ENCODE measurements at regions not wholly inside any gene's neighbourhood (a gene's known extent, or its start where the extent isn't known, plus 50 kb on each side); places are given as distances from the start of the nearest gene placed in this dataset.

DNA sequence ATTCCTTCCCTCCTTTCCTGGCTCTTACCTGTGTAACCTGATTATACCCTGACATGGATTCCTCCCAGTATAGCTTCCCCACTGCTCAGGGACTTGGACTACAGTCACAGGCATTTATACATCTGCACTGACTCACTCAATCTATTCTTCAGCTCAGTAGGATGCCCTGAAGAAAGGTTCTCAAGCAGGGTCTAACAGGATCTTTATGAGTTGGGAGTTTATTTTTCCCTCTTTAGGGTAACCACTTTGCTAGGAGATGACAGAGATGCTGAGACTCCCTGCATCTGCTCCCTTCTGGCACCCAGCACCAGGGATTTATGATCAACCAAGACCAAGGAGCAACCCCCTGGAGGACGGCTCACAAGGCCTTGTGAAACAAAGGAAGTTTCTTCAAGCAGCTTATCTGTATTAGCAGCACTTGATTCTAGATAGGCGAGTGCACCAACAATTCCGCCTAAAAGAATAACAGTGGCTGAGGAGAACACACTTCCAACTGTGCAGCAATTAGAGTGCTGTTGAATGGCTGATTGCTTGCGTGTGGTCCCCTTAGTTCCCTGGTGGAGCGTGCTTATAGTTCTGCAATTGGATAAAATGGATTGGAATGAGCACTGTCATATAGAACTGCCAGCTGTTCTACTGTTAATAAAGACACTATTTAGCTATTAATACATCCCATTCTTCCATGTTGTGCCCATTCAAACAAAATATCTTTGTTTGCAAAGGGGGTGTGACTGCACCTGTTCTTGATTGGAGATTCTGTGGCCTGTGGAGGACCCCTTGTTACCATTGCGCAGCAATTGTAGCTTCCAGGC, 482.6 kb downstream of the ZNF608 start:
- Histone ChIP-seq H3K27ac (ENCODE audit: low read depth, low read length) (no peak overlapping the region), H2BK5ac (ENCODE audit: low read depth, low read length) (peak overlapping the region; percentile 28; the same call in 1 of the 2 replicates), H2AFZ (ENCODE audit: low read length) (no peak overlapping the region), H2BK15ac (ENCODE audit: low read length) (no peak overlapping the region), H3K23ac (ENCODE audit: insufficient read length) (no peak overlapping the region), H2BK120ac (replicated peaks; ENCODE audit: low read depth, low read length) (no peak overlapping the region), H3K4ac (replicated peaks; ENCODE audit: insufficient read length, low read depth, low read length) (no peak overlapping the region), H3K4me3 (ENCODE audit: extremely low read depth in 1 of 4, insufficient read depth in 2 of 4, low read depth in 3 of 4, low read length in 4 of 4) (peak overlapping the region in 2 of 4 experiments; percentile 1 to 6; a peak in 2 of 8 replicates), H3K56ac (replicated peaks; ENCODE audit: insufficient read length, low read depth, low read length) (no peak overlapping the region), H4K20me1 (replicated peaks in 1 of 2; ENCODE audit: control insufficient read depth in 1 of 2, insufficient read depth in 2 of 2, low read length in 2 of 2) (no peaks in the 10 kb centered on the region), H3K9ac (replicated peaks in 1 of 4; ENCODE audit: extremely low read depth in 1 of 4, low read depth in 3 of 4, low read length in 3 of 4) (no peak overlapping the region), H3K23me2 (ENCODE audit: low read depth, low read length) (no peaks in the 10 kb centered on the region), H3K79me2 (ENCODE audit: control insufficient read depth in 1 of 2, insufficient read depth in 2 of 2, low read length in 2 of 2) (no peaks in the 10 kb centered on the region), H4K5ac (ENCODE audit: insufficient read length, low read depth, low read length) (no peak overlapping the region), H3K4me1 (replicated peaks in 1 of 4; ENCODE audit: control insufficient read depth in 3 of 4, insufficient read depth in 4 of 4, low read length in 3 of 4) (peaks cover 1 to 20% (median 17%) of the 10 kb centered on the region in 4 experiments; a peak in 5 of 7 replicates), H4K91ac (replicated peaks; ENCODE audit: insufficient read length, low read length) (no peak overlapping the region), H2BK20ac (ENCODE audit: low read length) (no peak overlapping the region; the same call in 1 of the 2 replicates), H3K27me3 (replicated peaks in 1 of 4; ENCODE audit: control insufficient read depth in 3 of 4, extremely low read depth in 1 of 4, insufficient read depth in 3 of 4, low read length in 3 of 4) (no peaks in the 10 kb centered on the region), H3K79me1 (ENCODE audit: low read depth, low read length) (no peaks in the 10 kb centered on the region), H4K8ac (ENCODE audit: extremely low read depth, insufficient read depth, low read length) (no peak overlapping the region), H3K18ac (ENCODE audit: extremely low read depth, low read length) (no peak overlapping the region), H3K4me2 (ENCODE audit: insufficient read depth in 1 of 2, low read depth in 2 of 2, low read length in 2 of 2) (peak overlapping the region; percentile 36 to 55), H2BK12ac (ENCODE audit: low read depth, low read length) (no peak overlapping the region), H3K36me3 (ENCODE audit: control insufficient read depth in 2 of 4, insufficient read depth in 4 of 4, low read length in 3 of 4) (no peaks in the 10 kb centered on the region), H3K14ac (ENCODE audit: insufficient read length) (no peak overlapping the region), H2AK5ac (ENCODE audit: low read depth, low read length) (no peak overlapping the region), H3K9me3 (ENCODE audit: insufficient read depth in 2 of 2, low read depth in 1 of 2, low read length in 1 of 2) (no peaks in the 10 kb centered on the region)
- FAIRE-seq: peak; percentile 42
- 30% methylated on average over 6 of the region's 6 CpGs; no CpG with 5 or more reads in 1 of the 2 experiments for WGBS, 2 experiments (ENCODE audit: extremely low coverage in 1 of 2, insufficient coverage in 1 of 2, insufficient read length in 1 of 2, insufficient replicate concordance in 2 of 2, low coverage in 1 of 2, low lambda C conversion rate in 2 of 2, missing lambda C conversion rate in 1 of 2)
- ChIA-PET CTCF (ENCODE audit: partially characterized antibody) (interaction anchor here (0.7 to 1.8 kb wide), 2 partner anchors 10 to 26 kb away, joined by 3 to 6 read pairs; no protein-coding TSS in a partner anchor), POLR2A (ENCODE audit: partially characterized antibody) (interaction anchor here (2.1 kb wide), 1 partner anchor 25 kb away, joined by 4 read pairs; no protein-coding TSS in a partner anchor)
- peak; percentile 31 to 51 for DNase-seq (ENCODE audit: low read depth in 1 of 2, low spot score in 2 of 2)
- no peak for TF ChIP-seq ZNF274 (IDR thresholded peaks at IDR 0.05; ENCODE audit: borderline replicate concordance, extremely low read depth, low read length)
- TF ChIP-seq ASH2L (IDR thresholded peaks at IDR 0.05; ENCODE audit: low read length): peak; percentile 34
- TF ChIP-seq, protein P1, sequence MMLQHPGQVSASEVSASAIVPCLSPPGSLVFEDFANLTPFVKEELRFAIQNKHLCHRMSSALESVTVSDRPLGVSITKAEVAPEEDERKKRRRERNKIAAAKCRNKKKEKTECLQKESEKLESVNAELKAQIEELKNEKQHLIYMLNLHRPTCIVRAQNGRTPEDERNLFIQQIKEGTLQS (IDR thresholded peaks at IDR 0.05; ENCODE audit: insufficient read depth, low read depth, low read length): no peak
- TF ChIP-seq, protein P2, sequence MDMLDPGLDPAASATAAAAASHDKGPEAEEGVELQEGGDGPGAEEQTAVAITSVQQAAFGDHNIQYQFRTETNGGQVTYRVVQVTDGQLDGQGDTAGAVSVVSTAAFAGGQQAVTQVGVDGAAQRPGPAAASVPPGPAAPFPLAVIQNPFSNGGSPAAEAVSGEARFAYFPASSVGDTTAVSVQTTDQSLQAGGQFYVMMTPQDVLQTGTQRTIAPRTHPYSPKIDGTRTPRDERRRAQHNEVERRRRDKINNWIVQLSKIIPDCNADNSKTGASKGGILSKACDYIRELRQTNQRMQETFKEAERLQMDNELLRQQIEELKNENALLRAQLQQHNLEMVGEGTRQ (IDR thresholded peaks at IDR 0.05; ENCODE audit: low read length): no peak
- TF ChIP-seq YY1 (IDR thresholded peaks at IDR 0.05; ENCODE audit: low read depth, low read length): 0 out of 2 replicates have a peak, but pooled peaks have one; percentile 36
- peak in 1 of 2 experiments; percentile 31 for TF ChIP-seq BCL11A (IDR thresholded peaks at IDR 0.05; ENCODE audit: low read depth in 2 of 2, low read length in 2 of 2)
- peak; percentile 55; the same call in 1 of the 2 replicates for TF ChIP-seq JUND (IDR thresholded peaks at IDR 0.05; ENCODE audit: low read length)
- no peak for TF ChIP-seq EGR1 (IDR thresholded peaks at IDR 0.05; ENCODE audit: borderline replicate concordance, low read depth, low read length)
- TF ChIP-seq NANOG (IDR thresholded peaks at IDR 0.05; ENCODE audit: insufficient read depth, low read depth, low read length, poor library complexity, severe bottlenecking): peak; percentile 98
- no peak for TF ChIP-seq MAFK (IDR thresholded peaks at IDR 0.05; ENCODE audit: low read depth, low read length)

All from H1 (cell line).